ENCODE measurements at regions not wholly inside any gene's neighbourhood (a gene's known extent, or its start where the extent isn't known, plus 50 kb on each side); places are given as distances from the start of the nearest gene placed in this dataset.

DNA sequence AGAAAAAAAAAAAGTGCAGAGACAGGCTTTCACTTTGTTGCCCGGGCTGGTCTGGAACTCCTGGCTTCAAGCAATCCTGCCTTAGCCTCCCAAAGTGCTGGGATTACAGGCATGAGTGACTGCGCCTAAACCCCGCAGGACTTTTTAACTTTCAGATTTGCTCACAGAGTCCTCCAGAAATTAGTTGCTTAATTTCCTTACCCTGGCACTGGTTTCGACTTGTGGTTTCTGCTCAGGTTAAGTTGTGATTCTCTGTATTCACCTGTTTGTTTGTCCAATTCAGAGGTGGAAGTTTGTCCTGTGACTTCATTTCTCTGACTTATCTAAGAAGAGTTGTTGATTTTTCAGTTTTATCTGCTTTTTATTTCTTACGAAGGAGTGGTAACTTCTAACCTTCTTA, 238.1 kb downstream of the TMEM182 start:
- Histone ChIP-seq H2BK120ac (ENCODE audit: low read depth, low read length, poor library complexity, severe bottlenecking) (no peak overlapping the region), H3K79me1 (ENCODE audit: insufficient read depth, low read depth, low read length, poor library complexity, severe bottlenecking) (no peaks in the 10 kb centered on the region), H3K79me2 (ENCODE audit: insufficient read depth, low read length) (no peaks in the 10 kb centered on the region), H3K27ac (ENCODE audit: insufficient read length, low read depth, low read length) (no peak overlapping the region), H3K23ac (ENCODE audit: insufficient read length, low read depth, low read length) (no peak overlapping the region), H3K23me2 (ENCODE audit: insufficient read length, low read depth, low read length, poor library complexity, severe bottlenecking) (no peaks in the 10 kb centered on the region), H3K18ac (ENCODE audit: insufficient read length, low read depth, low read length) (no peak overlapping the region), H3K9me3 (ENCODE audit: control insufficient read depth, low read depth, low read length) (no peaks in the 10 kb centered on the region), H2BK12ac (ENCODE audit: insufficient read length, low read depth, low read length) (no peak overlapping the region), H2BK15ac (ENCODE audit: low read depth, low read length) (no peak overlapping the region), H2BK5ac (ENCODE audit: insufficient read length, low read length) (no peak overlapping the region), H3K14ac (ENCODE audit: insufficient read depth, low read length) (no peak overlapping the region), H4K5ac (ENCODE audit: insufficient read length, low read depth, low read length) (no peak overlapping the region), H3T11ph (ENCODE audit: low read length) (no peak overlapping the region), H3K27me3 (ENCODE audit: insufficient read depth, low read length) (no peaks in the 10 kb centered on the region), H3K9ac (ENCODE audit: extremely low read depth, insufficient read length, low read length) (no peak overlapping the region), H3K4ac (ENCODE audit: low read depth, low read length) (no peak overlapping the region), H2AFZ (ENCODE audit: low read length) (no peak overlapping the region), H3K56ac (ENCODE audit: insufficient read length, low read depth, low read length) (no peak overlapping the region), H2BK20ac (ENCODE audit: low read depth, low read length, poor library complexity, severe bottlenecking) (no peak overlapping the region), H4K20me1 (ENCODE audit: control insufficient read depth, insufficient read depth, insufficient read length) (no peaks in the 10 kb centered on the region), H4K91ac (ENCODE audit: insufficient read length, low read depth, low read length) (no peak overlapping the region), H4K8ac (replicated peaks; ENCODE audit: insufficient read length, low read depth, low read length) (no peak overlapping the region), H3K4me2 (ENCODE audit: insufficient read depth, insufficient read length, low read length) (no peak overlapping the region), H2AK5ac (ENCODE audit: insufficient read length, low read length) (no peak overlapping the region), H3K4me1 (ENCODE audit: insufficient read depth, low read length) (no peaks in the 10 kb centered on the region; the same call in 1 of the 2 replicates)
- H3K4me3 Mint-ChIP-seq: no peak overlapping the region
- no CpG with 5 or more reads among the region's 5 CpGs for WGBS (ENCODE audit: extremely low coverage, insufficient read length, low lambda C conversion rate)
- TF ChIP-seq CTCF (conservative IDR thresholded peaks at IDR 0.05): no peak
- peaks cover 6 to 16% of the 10 kb centered on the region in 2 experiments for H3K4me1 Mint-ChIP-seq
- H3K36me3 Mint-ChIP-seq (ENCODE audit: insufficient read depth in 1 of 3, low read depth in 3 of 3): peaks cover 0 to 4% (median 0%) of the 10 kb centered on the region in 3 experiments; a peak in 3 of 7 replicates
- DNase-seq: no peak
- no peak overlapping the region for H3K27ac Mint-ChIP-seq
- H3K27me3 Mint-ChIP-seq (ENCODE audit: low read depth): peaks cover 22% of the 10 kb centered on the region
- peaks cover 6 to 26% of the 10 kb centered on the region in 2 experiments for H3K9me3 Mint-ChIP-seq

All from H9 (cell line).